ENCODE measurements at regions not wholly inside any gene's neighbourhood (a gene's known extent, or its start where the extent isn't known, plus 50 kb on each side); places are given as distances from the start of the nearest gene placed in this dataset.
"Not testable (repeated sequence)": the region's sequence is repeated elsewhere in the genome, so short reads cannot be mapped to it uniquely, and the experiment has no call there.

DNA sequence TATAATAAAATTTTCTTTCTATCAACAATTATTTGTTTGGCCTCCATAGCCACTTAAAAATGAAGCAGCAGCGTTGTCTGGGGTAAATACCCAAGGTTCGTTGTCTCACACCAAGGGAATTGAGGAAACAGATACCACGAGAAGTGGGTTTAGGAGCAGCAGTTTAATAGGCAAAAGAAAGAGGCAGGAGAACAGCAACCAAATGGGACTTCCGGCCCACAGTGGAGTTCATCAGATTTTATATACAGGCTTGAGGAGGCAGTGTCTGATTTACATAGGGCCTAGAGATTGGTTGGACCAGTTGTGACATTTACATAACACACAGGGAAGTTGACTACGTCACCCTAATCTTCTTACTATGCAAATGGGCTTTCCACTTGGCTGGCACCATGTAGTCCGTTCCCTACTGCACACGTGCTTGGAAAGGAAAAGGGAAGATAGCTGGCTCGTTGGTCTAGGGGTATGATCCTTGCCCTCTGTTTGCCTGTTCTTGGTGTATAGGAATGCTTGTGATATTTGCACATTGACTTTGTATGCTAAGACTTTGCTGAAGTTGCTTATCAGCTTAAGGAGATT, 61.5 kb upstream of the SETMAR start:
- TF ChIP-seq, protein P1, sequence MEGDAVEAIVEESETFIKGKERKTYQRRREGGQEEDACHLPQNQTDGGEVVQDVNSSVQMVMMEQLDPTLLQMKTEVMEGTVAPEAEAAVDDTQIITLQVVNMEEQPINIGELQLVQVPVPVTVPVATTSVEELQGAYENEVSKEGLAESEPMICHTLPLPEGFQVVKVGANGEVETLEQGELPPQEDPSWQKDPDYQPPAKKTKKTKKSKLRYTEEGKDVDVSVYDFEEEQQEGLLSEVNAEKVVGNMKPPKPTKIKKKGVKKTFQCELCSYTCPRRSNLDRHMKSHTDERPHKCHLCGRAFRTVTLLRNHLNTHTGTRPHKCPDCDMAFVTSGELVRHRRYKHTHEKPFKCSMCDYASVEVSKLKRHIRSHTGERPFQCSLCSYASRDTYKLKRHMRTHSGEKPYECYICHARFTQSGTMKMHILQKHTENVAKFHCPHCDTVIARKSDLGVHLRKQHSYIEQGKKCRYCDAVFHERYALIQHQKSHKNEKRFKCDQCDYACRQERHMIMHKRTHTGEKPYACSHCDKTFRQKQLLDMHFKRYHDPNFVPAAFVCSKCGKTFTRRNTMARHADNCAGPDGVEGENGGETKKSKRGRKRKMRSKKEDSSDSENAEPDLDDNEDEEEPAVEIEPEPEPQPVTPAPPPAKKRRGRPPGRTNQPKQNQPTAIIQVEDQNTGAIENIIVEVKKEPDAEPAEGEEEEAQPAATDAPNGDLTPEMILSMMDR (IDR thresholded peaks at IDR 0.05; ENCODE audit: borderline replicate concordance, control extremely low read depth, extremely low read depth, insufficient read depth, missing control alignments) = no peak
- in situ Hi-C loops (cut with MboI; ENCODE audit: low sequenced_read_pairs, unreplicated experiment) = no loop called here
- no peak for DNase-seq (ENCODE audit: low spot score)

DNA sequence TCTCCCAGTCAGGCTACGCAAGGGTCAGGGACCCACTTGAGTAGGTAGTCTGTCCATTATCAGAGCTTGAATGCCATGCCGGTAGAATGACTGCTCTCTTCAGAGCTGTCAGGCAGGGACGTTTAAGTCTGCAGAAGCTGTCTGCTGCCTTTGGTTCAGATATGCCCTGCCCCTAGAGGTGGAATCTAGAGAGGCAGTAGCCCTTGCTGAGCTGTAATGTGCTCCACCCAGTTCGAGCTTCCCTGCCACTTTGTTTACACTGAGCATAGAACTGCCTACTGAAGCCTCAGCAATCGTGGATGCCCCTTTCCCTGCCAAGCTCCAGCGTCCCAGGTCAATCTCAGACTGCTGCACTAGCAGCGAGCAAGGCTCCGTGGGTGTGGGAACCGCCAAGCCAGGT, 57.5 kb upstream of the SETMAR start:
- TF ChIP-seq, protein P1 (IDR thresholded peaks at IDR 0.05; ENCODE audit: borderline replicate concordance, control extremely low read depth, extremely low read depth, insufficient read depth, missing control alignments) = no peak

DNA sequence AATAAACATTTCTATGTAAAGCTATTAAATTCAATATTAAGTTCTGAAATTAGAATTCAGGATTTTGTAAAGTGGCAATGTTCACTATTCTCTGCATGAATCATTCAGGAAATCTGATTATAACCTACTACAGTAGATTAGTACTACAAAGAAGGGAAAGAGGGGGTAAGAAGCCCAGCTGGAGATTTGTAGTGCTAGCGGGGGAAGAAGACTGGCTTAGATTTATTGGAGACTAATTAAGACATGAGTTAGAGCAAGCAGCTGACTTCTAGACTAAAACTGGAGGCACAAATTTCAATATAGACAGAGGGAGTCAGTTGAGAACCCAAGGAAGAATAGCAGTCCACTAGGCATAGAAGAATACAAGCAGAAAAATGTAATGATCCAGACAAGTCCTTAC, 55.8 kb upstream of the SETMAR start:
- in situ Hi-C loops (cut with MboI; ENCODE audit: low sequenced_read_pairs, unreplicated experiment) = no loop called here
- TF ChIP-seq, protein P1 (IDR thresholded peaks at IDR 0.05; ENCODE audit: borderline replicate concordance, control extremely low read depth, extremely low read depth, insufficient read depth, missing control alignments) = no peak
- no peak for DNase-seq (ENCODE audit: low spot score)

More for the DNA sequence above, 57.5 kb upstream of the SETMAR start:
- in situ Hi-C loops (cut with MboI; ENCODE audit: low sequenced_read_pairs, unreplicated experiment) = no loop called here
- no peak for DNase-seq (ENCODE audit: low spot score)

DNA sequence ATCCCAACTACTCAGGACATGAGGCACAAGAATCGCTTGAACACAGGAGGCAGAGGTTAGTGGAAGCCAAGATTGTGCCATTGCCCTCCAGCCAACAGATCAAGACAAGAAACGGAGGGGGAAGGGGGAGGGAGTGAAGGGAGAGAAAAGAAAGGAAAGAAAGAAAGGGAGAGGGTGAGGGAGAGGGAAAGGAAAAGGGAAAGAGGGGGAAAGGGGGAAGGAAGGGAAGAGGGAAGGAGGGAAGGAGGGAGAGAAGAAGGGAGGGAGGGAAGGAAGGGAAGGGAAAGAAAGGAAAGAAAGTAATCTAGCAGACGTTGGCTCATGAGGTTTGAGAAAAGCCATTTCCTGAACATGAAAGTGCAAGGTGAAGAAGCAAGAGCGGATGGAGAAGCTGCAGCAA, 53.1 kb upstream of the SETMAR start:
- in situ Hi-C loops (cut with MboI; ENCODE audit: low sequenced_read_pairs, unreplicated experiment) = no loop called here
- TF ChIP-seq, protein P1 (IDR thresholded peaks at IDR 0.05; ENCODE audit: borderline replicate concordance, control extremely low read depth, extremely low read depth, insufficient read depth, missing control alignments) = no peak
- DNase-seq (ENCODE audit: low spot score) = no peak

DNA sequence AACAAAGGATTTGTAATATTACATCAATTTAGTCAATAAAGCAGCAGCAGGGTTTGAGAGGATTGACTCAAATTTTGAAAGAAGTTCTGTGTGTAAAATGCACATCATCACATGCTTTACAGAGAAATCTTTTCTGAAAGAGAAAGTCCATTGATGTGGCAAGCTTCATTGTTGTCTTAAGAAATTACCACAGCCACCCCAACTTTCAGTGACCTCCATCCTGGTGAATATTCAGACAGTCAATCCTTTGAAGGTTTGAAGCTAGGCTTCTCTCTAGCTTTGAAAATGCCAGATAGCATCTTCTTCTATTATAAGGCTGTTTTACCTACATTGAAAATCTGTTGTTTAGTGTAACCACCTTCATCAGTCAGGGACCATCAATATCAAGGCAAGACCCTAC, 51.8 kb upstream of the SETMAR start:
- TF ChIP-seq, protein P1 (IDR thresholded peaks at IDR 0.05; ENCODE audit: borderline replicate concordance, control extremely low read depth, extremely low read depth, insufficient read depth, missing control alignments) = no peak
- DNase-seq (ENCODE audit: low spot score) = no peak
- in situ Hi-C loops (cut with MboI; ENCODE audit: low sequenced_read_pairs, unreplicated experiment) = no loop called here

DNA sequence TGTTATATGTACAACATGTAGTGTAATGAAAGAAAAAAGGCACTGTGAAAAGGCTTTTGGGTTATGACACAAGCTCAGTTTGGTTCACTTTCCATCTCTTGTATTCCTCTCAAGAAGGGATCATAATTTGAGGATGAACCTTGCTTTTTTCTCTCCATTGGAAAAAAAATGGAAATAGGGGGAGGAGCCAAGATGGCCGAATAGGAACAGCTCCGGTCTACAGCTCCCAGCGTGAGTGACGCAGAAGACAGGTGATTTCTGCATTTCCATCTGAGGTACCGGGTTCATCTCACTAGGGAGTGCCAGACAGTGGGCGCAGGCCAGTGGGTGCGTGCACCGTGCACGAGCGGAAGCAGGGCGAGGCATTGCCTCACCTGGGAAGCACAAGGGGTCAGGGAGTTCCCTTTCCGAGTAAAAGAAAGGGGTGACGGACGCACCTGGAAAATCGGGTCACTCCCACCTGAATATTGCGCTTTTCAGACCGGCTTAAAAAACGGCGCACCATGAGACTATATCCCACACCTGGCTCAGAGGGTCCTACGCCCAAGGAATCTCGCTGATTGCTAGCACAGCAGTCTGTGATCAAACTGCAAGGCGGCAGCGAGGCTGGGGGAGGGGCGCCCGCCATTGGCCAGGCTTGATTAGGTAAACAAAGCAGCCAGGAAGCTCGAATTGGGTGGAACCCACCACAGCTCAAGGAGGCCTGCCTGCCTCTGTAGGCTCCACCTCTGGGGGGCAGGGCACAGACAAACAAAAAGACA, 49.9 kb upstream of the SETMAR start:
- DNase-seq (ENCODE audit: low spot score); in situ Hi-C loops (cut with MboI; ENCODE audit: low sequenced_read_pairs, unreplicated experiment): not testable (repeated sequence)
